ENCODE measurements at regions not wholly inside any gene's neighbourhood (a gene's known extent, or its start where the extent isn't known, plus 50 kb on each side); places are given as distances from the start of the nearest gene placed in this dataset.

GRCh38 chr15:98146031-98146820 lies 185.7 kb downstream of the ARRDC4 start:
- no peak for DNase-seq

- no peak for DNase-seq
Observed at GRCh38 chr15:98147415-98147814, 186.9 kb downstream of the ARRDC4 start.

GRCh38 chr15:98150084-98150483 lies 189.6 kb downstream of the ARRDC4 start:
- no peak for DNase-seq

- no peak for DNase-seq
Observed at GRCh38 chr15:98150536-98150935, 190.0 kb downstream of the ARRDC4 start.

- no peak for DNase-seq
Observed at GRCh38 chr15:98151096-98151495, 190.6 kb downstream of the ARRDC4 start.

- DNase-seq, result no peak
Observed at GRCh38 chr15:98152156-98152555, 191.7 kb downstream of the ARRDC4 start.

GRCh38 chr15:98154863-98155262 lies 194.4 kb downstream of the ARRDC4 start:
- no peak for DNase-seq

GRCh38 chr15:98155356-98155755 lies 194.9 kb downstream of the ARRDC4 start:
- DNase-seq, result no peak

- DNase-seq, result peak; percentile 55
Observed at GRCh38 chr15:98160236-98160635, 199.7 kb downstream of the ARRDC4 start.

- no peak for DNase-seq
Observed at GRCh38 chr15:98163319-98164045, 203.0 kb downstream of the ARRDC4 start.

GRCh38 chr15:98164571-98164970 lies 204.1 kb downstream of the ARRDC4 start:
- no peak for DNase-seq

- no peak for DNase-seq
Observed at GRCh38 chr15:98164986-98165385, 204.5 kb downstream of the ARRDC4 start.

GRCh38 chr15:98167722-98168268 lies 207.3 kb downstream of the ARRDC4 start:
- no peak for DNase-seq

GRCh38 chr15:98169551-98169950 lies 209.0 kb downstream of the ARRDC4 start:
- DNase-seq, result no peak

- DNase-seq, result no peak
Observed at GRCh38 chr15:98174286-98174685, 213.8 kb downstream of the ARRDC4 start.

- DNase-seq, result no peak
Observed at GRCh38 chr15:98174841-98175240, 214.3 kb downstream of the ARRDC4 start.

- DNase-seq, result peak; percentile 35
Observed at GRCh38 chr15:98177966-98178592, 217.6 kb downstream of the ARRDC4 start.

GRCh38 chr15:98178861-98179260 lies 218.4 kb downstream of the ARRDC4 start:
- DNase-seq, result no peak

- no peak for DNase-seq
Observed at GRCh38 chr15:98187549-98187948, 227.0 kb downstream of the ARRDC4 start.

GRCh38 chr15:98190914-98191313 lies 230.4 kb downstream of the ARRDC4 start:
- DNase-seq, result no peak

GRCh38 chr15:98195796-98196195 lies 235.3 kb downstream of the ARRDC4 start:
- DNase-seq, result no peak

- no peak for DNase-seq
Observed at GRCh38 chr15:98196371-98196770, 235.9 kb downstream of the ARRDC4 start.

- no peak for DNase-seq
Observed at GRCh38 chr15:98202256-98202655, 241.8 kb downstream of the ARRDC4 start.
